NCI-H1417 (cell line): ENCODE measurements at regions not wholly inside any gene's neighbourhood (a gene's known extent, or its start where the extent isn't known, plus 50 kb on each side); places are given as distances from the start of the nearest gene placed in this dataset.

Source experiments
- DNase-seq, 3 experiments: peaks; one replicate each; lab custom pipeline; 2025; lab: John Stamatoyannopoulos, UW

DNA sequence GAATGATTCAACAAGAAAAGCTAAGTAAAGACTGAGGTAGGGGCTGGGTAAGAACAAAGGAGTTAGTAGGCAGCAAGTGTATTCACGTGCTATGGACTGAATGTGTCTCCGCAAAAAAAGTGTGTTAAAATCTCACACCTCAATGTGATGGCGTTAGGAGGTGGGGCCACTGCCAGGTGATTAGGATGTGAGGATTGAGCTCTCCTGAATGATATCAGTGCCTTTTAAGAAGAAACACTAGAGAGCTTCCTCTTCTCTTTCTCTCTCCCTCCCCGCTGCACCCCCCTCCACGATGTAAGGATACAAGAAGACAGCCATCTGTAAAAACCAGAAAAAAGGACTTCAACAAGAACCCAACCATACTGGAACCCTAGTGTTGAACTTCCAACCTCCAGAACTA is 396.1 kb upstream of the PLXNA2 start:
- DNase-seq, result no peak

- DNase-seq, result no peak
Observed at GRCh38 chr1:208641579-208642280, 397.5 kb upstream of the PLXNA2 start.

DNA sequence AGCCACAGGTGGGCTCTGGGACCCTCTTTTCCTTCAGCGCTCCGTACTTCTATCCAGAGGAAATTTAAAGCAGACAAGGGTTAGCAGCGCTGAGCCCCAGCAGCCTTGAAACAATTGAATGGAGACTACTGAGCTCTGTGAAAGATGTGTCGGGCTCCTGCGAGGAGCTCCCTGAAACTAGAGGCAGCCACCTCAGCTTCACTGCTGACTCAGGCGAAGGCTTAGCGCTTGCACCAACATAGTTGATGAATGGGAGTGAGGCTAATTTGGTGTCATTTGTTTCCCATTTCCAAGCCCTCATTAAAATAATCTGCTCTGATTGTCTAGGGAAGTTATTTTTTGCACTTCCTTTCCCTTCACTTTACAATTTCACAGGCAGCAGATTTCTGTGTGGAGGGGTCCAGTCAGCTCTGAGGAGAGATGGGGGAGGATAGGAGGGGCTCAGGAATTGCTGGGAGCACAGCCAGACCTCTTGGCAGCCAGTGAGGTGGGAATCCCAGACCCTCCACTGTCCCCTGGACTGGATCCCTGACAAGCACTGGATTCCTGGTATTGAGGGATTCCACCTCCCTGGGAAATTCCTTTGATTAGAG is 398.9 kb upstream of the PLXNA2 start:
- no peak for DNase-seq

DNA sequence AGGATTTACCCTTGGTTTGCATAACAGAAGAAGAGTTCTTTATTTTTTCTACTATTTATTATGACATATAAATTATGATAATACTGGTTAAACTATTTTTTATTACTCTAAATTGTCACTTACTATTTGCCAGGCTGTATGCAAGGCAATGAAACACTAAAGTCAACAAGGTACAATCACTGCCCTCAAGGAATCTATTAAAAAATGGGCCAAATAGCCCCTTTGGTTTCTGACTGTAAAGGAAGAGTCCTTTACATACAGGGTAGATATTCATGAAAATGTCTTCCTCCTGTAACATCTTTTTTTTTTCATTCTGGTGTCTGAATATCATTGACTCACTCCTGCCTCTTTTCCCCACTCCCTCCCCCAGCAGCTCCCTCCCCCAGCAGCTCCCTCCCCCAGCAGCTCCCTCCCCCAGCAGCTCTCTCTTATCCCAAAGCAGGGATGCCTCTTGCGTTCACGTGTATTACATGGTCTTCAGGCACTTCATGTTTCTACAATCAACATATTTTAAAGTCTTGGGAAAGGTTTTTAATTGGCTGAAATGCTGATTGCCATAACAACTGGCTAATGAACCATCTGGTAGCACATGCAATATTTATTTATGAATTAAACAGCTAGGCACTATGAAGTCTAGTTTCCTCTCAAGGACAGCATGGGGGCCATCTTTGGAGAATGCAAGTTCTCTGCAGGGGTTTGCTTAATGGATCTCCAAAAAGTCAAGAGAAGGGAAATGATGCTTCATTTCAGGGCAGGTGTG is 400.4 kb upstream of the PLXNA2 start:
- DNase-seq, result peak; percentile 60 to 91 (median 63)

GRCh38 chr1:208646431-208646830 is 402.2 kb upstream of the PLXNA2 start:
- no peak for DNase-seq

DNA sequence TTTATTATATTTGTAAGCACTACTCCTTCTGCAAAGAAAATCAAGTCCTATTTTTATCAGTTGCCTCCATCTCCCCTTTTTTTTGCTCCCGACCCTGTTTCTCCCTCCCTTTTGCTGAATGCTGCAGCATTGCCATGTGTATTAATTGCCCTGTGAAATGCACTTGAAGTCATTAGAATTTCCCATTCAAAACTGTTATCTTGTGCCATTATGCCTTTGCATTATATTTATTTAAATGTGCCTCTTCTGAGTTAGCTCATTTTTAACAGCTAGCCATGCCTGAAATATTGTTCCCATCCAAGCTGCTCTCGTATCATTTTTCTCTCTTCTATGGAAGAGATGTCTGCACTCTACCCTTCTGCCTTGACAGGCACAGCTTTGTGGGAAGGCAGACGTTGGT is 404.0 kb upstream of the PLXNA2 start:
- no peak for DNase-seq

- DNase-seq, result peak; percentile 64 to 93 (median 78)
Observed at GRCh38 chr1:208652296-208653160, 408.3 kb upstream of the PLXNA2 start.

DNA sequence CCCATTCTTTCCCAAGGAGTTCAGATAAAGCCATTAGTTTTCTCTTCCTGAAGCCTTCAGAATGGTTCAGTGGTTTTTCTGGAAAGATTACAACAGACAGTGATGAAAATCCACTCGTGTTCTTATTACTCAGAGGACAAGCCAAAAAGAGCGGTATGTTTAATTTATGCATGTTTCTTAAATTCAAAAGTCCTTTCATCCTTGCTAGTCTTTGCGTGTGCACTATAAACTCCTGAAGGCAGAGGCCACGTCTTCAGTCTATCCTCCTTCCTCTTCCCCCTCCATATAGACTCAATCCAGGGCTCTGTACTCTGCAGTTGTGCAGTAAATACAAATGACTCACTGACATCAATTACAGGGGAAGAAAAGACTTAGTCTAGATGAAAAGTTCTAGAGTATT is 409.2 kb upstream of the PLXNA2 start:
- no peak for DNase-seq

- DNase-seq, result peak in 1 of 3 experiments; percentile 55
Observed at GRCh38 chr1:208654241-208654640, 410.1 kb upstream of the PLXNA2 start.

GRCh38 chr1:208665936-208666335 is 421.8 kb upstream of the PLXNA2 start:
- no peak for DNase-seq

DNA sequence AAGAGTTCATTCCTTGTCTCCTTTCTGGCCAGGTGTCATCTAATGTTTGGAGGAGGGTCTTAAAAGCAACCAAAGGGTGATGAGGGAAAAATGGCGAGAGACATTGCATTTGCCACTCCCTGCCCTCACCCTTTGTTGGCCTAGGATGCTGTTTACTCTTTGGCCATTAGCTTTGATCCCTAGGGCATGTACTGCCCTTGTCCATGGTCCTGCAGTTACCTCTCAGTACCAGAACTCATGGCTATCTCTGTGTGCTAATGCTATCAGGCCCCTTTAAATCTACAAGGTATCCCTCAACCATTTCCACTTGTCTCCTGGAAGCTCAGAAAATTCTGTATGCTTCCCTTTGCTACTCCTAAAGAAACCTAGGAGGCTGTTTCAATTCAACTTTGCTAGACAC is 424.8 kb upstream of the PLXNA2 start:
- DNase-seq, result no peak

DNA sequence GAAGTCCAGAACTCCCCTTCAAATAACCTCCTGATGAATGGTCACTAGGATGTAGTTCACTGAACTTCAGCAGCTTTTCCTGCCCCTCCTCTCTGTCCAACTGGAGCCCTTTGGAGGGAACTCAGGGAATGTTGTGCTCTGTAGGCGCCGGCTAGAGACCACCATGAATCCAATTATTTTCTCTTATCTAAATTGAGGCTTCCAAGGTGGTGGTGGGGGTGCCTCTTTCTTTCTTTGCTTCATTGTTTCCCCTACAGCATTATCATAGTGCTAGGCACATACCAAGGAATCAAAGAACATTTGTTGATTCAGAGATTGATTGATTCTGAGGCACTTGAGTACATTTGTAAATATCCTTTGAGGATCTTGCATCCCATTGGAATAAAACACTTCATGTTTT is 426.6 kb upstream of the PLXNA2 start:
- DNase-seq, result no peak

DNA sequence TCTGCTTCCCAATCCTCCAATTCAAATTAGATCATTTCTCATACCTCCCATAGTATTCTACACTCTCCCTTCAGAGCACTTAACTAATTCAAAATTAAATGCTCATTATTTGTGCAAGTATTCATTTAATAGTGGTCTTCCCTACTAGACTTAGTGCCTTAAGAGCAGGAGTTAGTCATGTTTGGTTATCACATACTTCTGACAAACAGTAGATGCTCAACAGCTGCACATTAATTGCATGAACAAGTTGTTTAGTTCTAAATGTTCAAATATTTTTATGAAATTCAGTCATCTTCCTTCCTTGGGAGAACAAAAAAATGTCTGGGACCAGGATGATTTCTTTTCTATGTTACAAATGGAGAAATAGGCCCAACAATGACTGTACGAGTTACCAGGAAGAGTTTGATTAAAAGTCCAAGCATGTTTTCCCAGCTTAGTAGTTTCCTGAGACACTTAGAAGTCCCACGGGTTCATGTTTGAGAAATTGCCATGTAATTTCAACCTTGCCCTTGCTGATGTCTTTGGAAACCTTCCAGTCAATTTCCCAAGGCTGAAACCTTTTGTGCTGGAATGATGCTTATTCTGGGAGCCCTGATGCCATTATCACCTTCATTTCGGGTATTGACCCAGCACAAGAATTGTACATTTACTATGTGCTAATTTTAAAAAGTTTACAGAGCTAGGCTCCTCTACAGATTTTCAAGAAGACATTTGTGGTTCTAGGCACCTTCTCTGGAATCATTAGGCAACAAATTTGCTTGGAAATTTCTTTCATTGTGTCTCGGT is 437.9 kb upstream of the PLXNA2 start:
- DNase-seq, result no peak

- no peak for DNase-seq
Observed at GRCh38 chr1:208682664-208683013, 438.5 kb upstream of the PLXNA2 start.

GRCh38 chr1:208683141-208683540 is 439.0 kb upstream of the PLXNA2 start:
- no peak for DNase-seq

GRCh38 chr1:208684192-208684591 is 440.0 kb upstream of the PLXNA2 start:
- no peak for DNase-seq

- DNase-seq, result no peak
Observed at GRCh38 chr1:208686592-208686991, 442.4 kb upstream of the PLXNA2 start.

DNA sequence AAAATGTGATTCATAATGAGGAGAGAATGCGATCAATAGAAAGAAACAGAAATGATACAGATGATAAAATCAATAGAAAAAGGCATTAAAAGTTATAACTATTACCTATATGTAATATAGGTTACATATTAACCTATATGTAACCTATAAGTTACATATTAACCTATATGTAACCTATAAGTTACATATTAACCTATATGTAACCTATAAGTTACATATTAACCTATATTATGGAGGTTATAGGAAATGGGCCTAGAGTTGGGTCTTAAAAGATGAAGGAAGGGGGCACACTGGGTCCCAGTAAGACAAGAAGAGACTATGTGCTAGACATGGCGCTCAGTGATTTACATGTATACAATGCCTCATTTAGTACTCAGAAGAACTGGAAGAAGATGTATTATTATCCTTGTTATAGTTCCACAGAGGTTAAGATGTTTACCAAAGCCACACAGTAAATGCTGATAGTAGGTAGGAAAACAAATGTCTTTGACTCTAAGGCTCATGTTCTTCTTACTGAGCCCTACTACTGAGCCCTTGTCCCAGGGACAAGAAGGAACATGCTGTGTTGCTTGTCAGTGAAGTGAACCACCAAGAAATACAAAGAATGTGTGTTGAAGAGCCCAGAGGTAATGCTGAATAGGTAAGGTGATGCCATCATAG is 444.6 kb upstream of the PLXNA2 start:
- no peak for DNase-seq

DNA sequence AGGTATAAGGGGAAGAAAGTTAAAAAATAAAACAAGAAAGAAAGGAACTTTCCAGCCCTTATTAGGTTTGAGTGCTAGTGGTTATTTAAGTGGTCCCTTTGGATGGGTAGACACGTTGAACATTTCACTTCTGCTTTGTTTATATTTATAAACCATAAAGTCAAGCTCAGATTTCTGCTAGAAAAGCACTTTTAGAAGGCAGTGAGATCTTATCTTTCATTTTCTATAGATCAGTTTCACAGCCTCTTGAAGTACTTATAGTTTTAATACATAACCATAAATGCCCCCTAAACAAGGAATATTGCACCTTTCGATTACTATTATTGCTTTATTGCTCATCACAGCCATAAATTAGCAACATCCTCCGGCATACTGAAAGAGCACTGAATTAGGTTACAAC is 446.8 kb upstream of the PLXNA2 start:
- DNase-seq, result no peak

DNA sequence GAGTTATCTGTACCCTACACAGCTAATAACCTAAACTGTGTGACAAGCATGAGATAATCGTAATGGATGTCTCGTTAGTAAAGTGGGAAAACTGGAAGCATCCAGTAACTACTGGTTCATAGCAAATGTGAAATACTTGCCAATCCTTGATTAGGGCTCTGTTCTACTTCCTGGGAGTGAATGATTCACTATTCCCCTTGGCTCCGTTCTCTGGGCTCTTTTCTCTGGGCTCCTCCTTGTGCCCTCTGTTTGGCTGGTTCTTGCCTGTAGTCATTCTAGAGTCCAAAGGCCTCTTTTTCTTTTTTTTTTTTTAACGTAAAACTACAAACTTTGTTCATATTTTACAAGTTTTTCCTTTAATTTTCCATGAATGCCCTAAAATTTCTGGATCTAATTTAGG is 465.8 kb upstream of the PLXNA2 start:
- no peak for DNase-seq

- no peak for DNase-seq
Observed at GRCh38 chr1:208714323-208714722, 470.1 kb upstream of the PLXNA2 start.
